ENCODE measurements at regions not wholly inside any gene's neighbourhood (a gene's known extent, or its start where the extent isn't known, plus 50 kb on each side); places are given as distances from the start of the nearest gene placed in this dataset.

GRCh38 chr4:126354784-126355183 is 1040.0 kb downstream of the FAT4 start:
- no peaks in the 10 kb centered on the region for H3K9me3 ChIP-seq (ENCODE audit: control extremely low read depth in 1 of 5, control insufficient read depth in 4 of 5, insufficient read depth in 2 of 5, low read depth in 1 of 5, low read length in 4 of 5)
- H3K4me1 ChIP-seq (ENCODE audit: control extremely low read depth in 1 of 4, control insufficient read depth in 4 of 4, insufficient read depth in 4 of 4, low read length in 3 of 4) = no peaks in the 10 kb centered on the region
- H3K27me3 ChIP-seq (replicated peaks in 2 of 5; ENCODE audit: control insufficient read depth in 4 of 5, insufficient read depth in 5 of 5, low read length in 4 of 5) = no peaks in the 10 kb centered on the region
- CTCF ChIA-PET = no interaction called here
- POLR2A ChIA-PET = no interaction called here
- no peaks in the 10 kb centered on the region for H3K36me3 ChIP-seq (ENCODE audit: control insufficient read depth in 4 of 4, insufficient read depth in 4 of 4, low read length in 3 of 4)
- no peak overlapping the region for H3K4me3 ChIP-seq (ENCODE audit: control insufficient read depth in 1 of 7, extremely low read depth in 1 of 7, insufficient read depth in 4 of 7, low read depth in 2 of 7, low read length in 6 of 7)
- WGBS (ENCODE audit: insufficient coverage) = 100% methylated on average over 1 of the region's 3 CpGs
- no peak for DNase-seq
- H3K27ac ChIP-seq (ENCODE audit: insufficient read depth in 1 of 2, low read depth in 1 of 2, low read length in 2 of 2, poor library complexity in 1 of 2, severe bottlenecking in 2 of 2) = no peak overlapping the region

GRCh38 chr4:126358041-126358440 is 1043.3 kb downstream of the FAT4 start:
- 100% methylated on average over 1 of the region's 2 CpGs for WGBS (ENCODE audit: insufficient coverage)
- H3K27ac ChIP-seq (ENCODE audit: insufficient read depth in 1 of 2, low read depth in 1 of 2, low read length in 2 of 2, poor library complexity in 1 of 2, severe bottlenecking in 2 of 2) = no peak overlapping the region
- no peaks in the 10 kb centered on the region for H3K9me3 ChIP-seq (ENCODE audit: control extremely low read depth in 1 of 5, control insufficient read depth in 4 of 5, insufficient read depth in 2 of 5, low read depth in 1 of 5, low read length in 4 of 5)
- CTCF ChIA-PET = no interaction called here
- no peaks in the 10 kb centered on the region for H3K36me3 ChIP-seq (ENCODE audit: control insufficient read depth in 4 of 4, insufficient read depth in 4 of 4, low read length in 3 of 4)
- no peaks in the 10 kb centered on the region for H3K4me1 ChIP-seq (ENCODE audit: control extremely low read depth in 1 of 4, control insufficient read depth in 4 of 4, insufficient read depth in 4 of 4, low read length in 3 of 4)
- DNase-seq = no peak
- H3K4me3 ChIP-seq (ENCODE audit: control insufficient read depth in 1 of 7, extremely low read depth in 1 of 7, insufficient read depth in 4 of 7, low read depth in 2 of 7, low read length in 6 of 7) = no peak overlapping the region
- H3K27me3 ChIP-seq (replicated peaks in 2 of 5; ENCODE audit: control insufficient read depth in 4 of 5, insufficient read depth in 5 of 5, low read length in 4 of 5) = no peaks in the 10 kb centered on the region
- POLR2A ChIA-PET = no interaction called here

- Histone ChIP-seq H3K4me1 (ENCODE audit: control extremely low read depth in 1 of 4, control insufficient read depth in 4 of 4, insufficient read depth in 4 of 4, low read length in 3 of 4) (no peaks in the 10 kb centered on the region), H3K27ac (ENCODE audit: insufficient read depth in 1 of 2, low read depth in 1 of 2, low read length in 2 of 2, poor library complexity in 1 of 2, severe bottlenecking in 2 of 2) (no peak overlapping the region), H3K36me3 (ENCODE audit: control insufficient read depth in 4 of 4, insufficient read depth in 4 of 4, low read length in 3 of 4) (no peaks in the 10 kb centered on the region), H3K4me3 (ENCODE audit: control insufficient read depth in 1 of 7, extremely low read depth in 1 of 7, insufficient read depth in 4 of 7, low read depth in 2 of 7, low read length in 6 of 7) (no peak overlapping the region), H3K27me3 (replicated peaks in 2 of 5; ENCODE audit: control insufficient read depth in 4 of 5, insufficient read depth in 5 of 5, low read length in 4 of 5) (no peaks in the 10 kb centered on the region), H3K9me3 (ENCODE audit: control extremely low read depth in 1 of 5, control insufficient read depth in 4 of 5, insufficient read depth in 2 of 5, low read depth in 1 of 5, low read length in 4 of 5) (no peaks in the 10 kb centered on the region)
- POLR2A ChIA-PET = no interaction called here
- CTCF ChIA-PET = no interaction called here
- no peak for DNase-seq
- WGBS (ENCODE audit: insufficient coverage) = 90% methylated on average over 1 of the region's 4 CpGs
Measured at GRCh38 chr4:126361287-126361686, 1046.5 kb downstream of the FAT4 start.

GRCh38 chr4:126364311-126364911 is 1049.7 kb downstream of the FAT4 start:
- H3K27me3 ChIP-seq (replicated peaks in 2 of 5; ENCODE audit: control insufficient read depth in 4 of 5, insufficient read depth in 5 of 5, low read length in 4 of 5) = no peaks in the 10 kb centered on the region
- ChIA-PET POLR2A (no interaction called here), CTCF (no interaction called here)
- 63% methylated on average over 1 of the region's 1 CpG for WGBS (ENCODE audit: insufficient coverage)
- DNase-seq = no peak
- no peaks in the 10 kb centered on the region for H3K4me1 ChIP-seq (ENCODE audit: control extremely low read depth in 1 of 4, control insufficient read depth in 4 of 4, insufficient read depth in 4 of 4, low read length in 3 of 4)
- no peaks in the 10 kb centered on the region for H3K36me3 ChIP-seq (ENCODE audit: control insufficient read depth in 4 of 4, insufficient read depth in 4 of 4, low read length in 3 of 4)
- no peaks in the 10 kb centered on the region for H3K9me3 ChIP-seq (ENCODE audit: control extremely low read depth in 1 of 5, control insufficient read depth in 4 of 5, insufficient read depth in 2 of 5, low read depth in 1 of 5, low read length in 4 of 5)
- no peak overlapping the region for H3K4me3 ChIP-seq (ENCODE audit: control insufficient read depth in 1 of 7, extremely low read depth in 1 of 7, insufficient read depth in 4 of 7, low read depth in 2 of 7, low read length in 6 of 7)
- H3K27ac ChIP-seq (ENCODE audit: insufficient read depth in 1 of 2, low read depth in 1 of 2, low read length in 2 of 2, poor library complexity in 1 of 2, severe bottlenecking in 2 of 2) = no peak overlapping the region

- DNase-seq = no peak
- Histone ChIP-seq H3K4me1 (ENCODE audit: control extremely low read depth in 1 of 4, control insufficient read depth in 4 of 4, insufficient read depth in 4 of 4, low read length in 3 of 4) (no peaks in the 10 kb centered on the region), H3K27ac (ENCODE audit: insufficient read depth in 1 of 2, low read depth in 1 of 2, low read length in 2 of 2, poor library complexity in 1 of 2, severe bottlenecking in 2 of 2) (no peak overlapping the region), H3K4me3 (ENCODE audit: control insufficient read depth in 1 of 7, extremely low read depth in 1 of 7, insufficient read depth in 4 of 7, low read depth in 2 of 7, low read length in 6 of 7) (no peak overlapping the region), H3K36me3 (ENCODE audit: control insufficient read depth in 4 of 4, insufficient read depth in 4 of 4, low read length in 3 of 4) (no peaks in the 10 kb centered on the region), H3K9me3 (ENCODE audit: control extremely low read depth in 1 of 5, control insufficient read depth in 4 of 5, insufficient read depth in 2 of 5, low read depth in 1 of 5, low read length in 4 of 5) (no peaks in the 10 kb centered on the region), H3K27me3 (replicated peaks in 2 of 5; ENCODE audit: control insufficient read depth in 4 of 5, insufficient read depth in 5 of 5, low read length in 4 of 5) (no peaks in the 10 kb centered on the region)
- CTCF ChIA-PET = no interaction called here
- POLR2A ChIA-PET = no interaction called here
Measured at GRCh38 chr4:126369076-126369475, 1054.3 kb downstream of the FAT4 start.

- WGBS (ENCODE audit: insufficient coverage) = 100% methylated on average over 1 of the region's 2 CpGs
- CTCF ChIA-PET = no interaction called here
Measured at GRCh38 chr4:126372634-126373033, 1057.9 kb downstream of the FAT4 start.

GRCh38 chr4:126375462-126376054 is 1060.8 kb downstream of the FAT4 start:
- CTCF ChIA-PET = no interaction called here
- Histone ChIP-seq H3K4me1 (ENCODE audit: control extremely low read depth in 1 of 4, control insufficient read depth in 4 of 4, insufficient read depth in 4 of 4, low read length in 3 of 4) (no peaks in the 10 kb centered on the region), H3K9me3 (ENCODE audit: control extremely low read depth in 1 of 5, control insufficient read depth in 4 of 5, insufficient read depth in 2 of 5, low read depth in 1 of 5, low read length in 4 of 5) (no peaks in the 10 kb centered on the region), H3K4me3 (ENCODE audit: control insufficient read depth in 1 of 7, extremely low read depth in 1 of 7, insufficient read depth in 4 of 7, low read depth in 2 of 7, low read length in 6 of 7) (no peak overlapping the region), H3K36me3 (ENCODE audit: control insufficient read depth in 4 of 4, insufficient read depth in 4 of 4, low read length in 3 of 4) (no peaks in the 10 kb centered on the region), H3K27me3 (replicated peaks in 2 of 5; ENCODE audit: control insufficient read depth in 4 of 5, insufficient read depth in 5 of 5, low read length in 4 of 5) (no peaks in the 10 kb centered on the region), H3K27ac (ENCODE audit: insufficient read depth in 1 of 2, low read depth in 1 of 2, low read length in 2 of 2, poor library complexity in 1 of 2, severe bottlenecking in 2 of 2) (no peak overlapping the region)
- 33% methylated on average over 1 of the region's 2 CpGs for WGBS (ENCODE audit: insufficient coverage)
- POLR2A ChIA-PET = no interaction called here
- DNase-seq = no peak

More at GRCh38 chr4:126372634-126373033, 1057.9 kb downstream of the FAT4 start:
- Histone ChIP-seq H3K27ac (ENCODE audit: insufficient read depth in 1 of 2, low read depth in 1 of 2, low read length in 2 of 2, poor library complexity in 1 of 2, severe bottlenecking in 2 of 2) (no peak overlapping the region), H3K4me3 (ENCODE audit: control insufficient read depth in 1 of 7, extremely low read depth in 1 of 7, insufficient read depth in 4 of 7, low read depth in 2 of 7, low read length in 6 of 7) (no peak overlapping the region), H3K27me3 (replicated peaks in 2 of 5; ENCODE audit: control insufficient read depth in 4 of 5, insufficient read depth in 5 of 5, low read length in 4 of 5) (no peaks in the 10 kb centered on the region), H3K9me3 (ENCODE audit: control extremely low read depth in 1 of 5, control insufficient read depth in 4 of 5, insufficient read depth in 2 of 5, low read depth in 1 of 5, low read length in 4 of 5) (no peaks in the 10 kb centered on the region), H3K4me1 (ENCODE audit: control extremely low read depth in 1 of 4, control insufficient read depth in 4 of 4, insufficient read depth in 4 of 4, low read length in 3 of 4) (no peaks in the 10 kb centered on the region), H3K36me3 (ENCODE audit: control insufficient read depth in 4 of 4, insufficient read depth in 4 of 4, low read length in 3 of 4) (no peaks in the 10 kb centered on the region)
- POLR2A ChIA-PET = no interaction called here
- DNase-seq = no peak
